ENCODE measurements at regions not wholly inside any gene's neighbourhood (a gene's known extent, or its start where the extent isn't known, plus 50 kb on each side); places are given as distances from the start of the nearest gene placed in this dataset.

GRCh38 chr2:150162241-150162942 is 325.1 kb downstream of the RND3 start:
- TF ChIP-seq, protein P1, sequence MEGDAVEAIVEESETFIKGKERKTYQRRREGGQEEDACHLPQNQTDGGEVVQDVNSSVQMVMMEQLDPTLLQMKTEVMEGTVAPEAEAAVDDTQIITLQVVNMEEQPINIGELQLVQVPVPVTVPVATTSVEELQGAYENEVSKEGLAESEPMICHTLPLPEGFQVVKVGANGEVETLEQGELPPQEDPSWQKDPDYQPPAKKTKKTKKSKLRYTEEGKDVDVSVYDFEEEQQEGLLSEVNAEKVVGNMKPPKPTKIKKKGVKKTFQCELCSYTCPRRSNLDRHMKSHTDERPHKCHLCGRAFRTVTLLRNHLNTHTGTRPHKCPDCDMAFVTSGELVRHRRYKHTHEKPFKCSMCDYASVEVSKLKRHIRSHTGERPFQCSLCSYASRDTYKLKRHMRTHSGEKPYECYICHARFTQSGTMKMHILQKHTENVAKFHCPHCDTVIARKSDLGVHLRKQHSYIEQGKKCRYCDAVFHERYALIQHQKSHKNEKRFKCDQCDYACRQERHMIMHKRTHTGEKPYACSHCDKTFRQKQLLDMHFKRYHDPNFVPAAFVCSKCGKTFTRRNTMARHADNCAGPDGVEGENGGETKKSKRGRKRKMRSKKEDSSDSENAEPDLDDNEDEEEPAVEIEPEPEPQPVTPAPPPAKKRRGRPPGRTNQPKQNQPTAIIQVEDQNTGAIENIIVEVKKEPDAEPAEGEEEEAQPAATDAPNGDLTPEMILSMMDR (IDR thresholded peaks at IDR 0.05 in 2 of 3, conservative IDR thresholded peaks at IDR 0.05 in 1 of 3; ENCODE audit: borderline replicate concordance in 1 of 3, insufficient read depth in 1 of 3, low read depth in 2 of 3, low read length in 2 of 3), result no peak
- TF ChIP-seq SIN3A (IDR thresholded peaks at IDR 0.05; ENCODE audit: low read depth) (no peak), EZH2 (IDR thresholded peaks at IDR 0.05) (no peak), ELF1 (IDR thresholded peaks at IDR 0.05; ENCODE audit: borderline replicate concordance, low read depth) (no peak)
